HG02571 (cell line): ENCODE measurements at regions not wholly inside any gene's neighbourhood (a gene's known extent, or its start where the extent isn't known, plus 50 kb on each side); places are given as distances from the start of the nearest gene placed in this dataset.

Source experiments
- ATAC-seq: cut with Tn5 transposase; IDR thresholded peaks from one replicate; pipeline ENCODE4 v1.9.1; 2021; ENCODE audit warnings: mild to moderate bottlenecking, moderate library complexity; ENCODE audit not compliant: unreplicated experiment

DNA sequence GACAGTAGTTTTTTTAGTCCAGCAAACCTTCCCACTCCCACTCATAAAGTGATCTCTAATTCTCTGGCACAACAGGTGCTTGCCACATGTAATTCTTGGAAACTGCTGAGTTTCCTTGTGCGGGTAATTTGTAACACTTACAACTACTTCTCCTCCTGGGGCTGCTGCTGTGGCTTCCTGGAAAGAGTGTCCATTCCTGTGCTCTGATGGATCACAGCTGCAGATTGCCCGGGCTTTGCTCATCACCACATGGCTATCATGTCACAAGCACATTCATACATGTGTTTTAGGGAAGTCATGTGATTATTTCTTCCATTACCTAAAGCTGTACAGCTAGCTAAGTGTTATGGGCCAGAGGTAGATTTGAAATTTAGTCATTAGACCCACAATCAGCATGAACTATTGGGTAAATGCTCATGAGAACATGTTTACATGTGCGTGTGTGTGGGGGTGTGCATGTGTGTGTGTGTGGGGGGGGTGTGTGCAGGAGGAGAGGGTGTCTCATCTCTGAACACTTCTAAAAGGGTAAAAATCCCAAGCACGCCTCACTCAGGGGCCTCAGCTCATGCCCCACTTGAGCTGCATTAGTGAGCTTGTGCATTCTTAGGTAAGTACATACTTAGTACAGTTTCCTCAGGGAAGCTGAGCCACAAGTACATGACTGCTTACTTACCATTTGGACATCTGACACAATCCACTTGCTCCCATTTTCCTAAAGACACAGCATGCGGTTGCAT lies 118.1 kb upstream of the CCDC112 start:
- no peak for ATAC-seq

DNA sequence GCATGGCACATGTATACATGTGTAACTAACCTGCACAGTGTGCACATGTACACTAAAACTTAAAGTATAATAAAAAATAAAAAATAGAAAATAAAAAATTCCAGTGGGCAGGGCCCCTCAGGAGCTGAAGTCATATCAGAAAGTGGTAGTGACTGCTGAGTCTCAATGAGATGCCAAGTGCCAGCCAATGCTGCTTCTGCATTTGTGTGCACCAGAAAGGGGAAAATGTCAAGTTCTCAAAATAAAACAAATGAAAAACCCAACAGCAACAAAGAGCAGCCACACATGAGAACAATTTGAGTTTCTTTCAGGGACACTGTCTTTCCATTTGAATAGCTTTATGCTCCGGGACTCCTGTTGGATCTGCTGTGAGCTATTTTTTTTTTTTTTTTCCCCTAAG lies 117.2 kb upstream of the CCDC112 start:
- no peak for ATAC-seq

DNA sequence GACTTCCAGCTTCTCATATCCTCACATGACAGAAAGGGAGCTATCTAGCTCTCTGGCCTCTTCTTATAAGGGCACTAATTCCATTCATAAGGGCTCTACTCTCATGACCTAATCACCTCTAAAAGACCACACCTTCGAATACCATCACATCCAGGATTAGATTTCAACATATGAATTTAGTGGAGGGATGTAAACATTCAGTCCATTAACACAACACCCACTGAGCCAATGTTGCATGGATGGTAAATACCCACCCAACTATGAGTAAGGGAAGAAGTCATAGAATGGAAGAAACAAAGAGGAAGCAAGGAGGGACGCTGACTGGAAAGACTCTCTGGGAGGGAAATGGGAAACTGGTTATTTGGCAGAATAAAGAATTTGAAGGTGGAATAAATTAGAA lies 112.6 kb upstream of the CCDC112 start:
- no peak for ATAC-seq

DNA sequence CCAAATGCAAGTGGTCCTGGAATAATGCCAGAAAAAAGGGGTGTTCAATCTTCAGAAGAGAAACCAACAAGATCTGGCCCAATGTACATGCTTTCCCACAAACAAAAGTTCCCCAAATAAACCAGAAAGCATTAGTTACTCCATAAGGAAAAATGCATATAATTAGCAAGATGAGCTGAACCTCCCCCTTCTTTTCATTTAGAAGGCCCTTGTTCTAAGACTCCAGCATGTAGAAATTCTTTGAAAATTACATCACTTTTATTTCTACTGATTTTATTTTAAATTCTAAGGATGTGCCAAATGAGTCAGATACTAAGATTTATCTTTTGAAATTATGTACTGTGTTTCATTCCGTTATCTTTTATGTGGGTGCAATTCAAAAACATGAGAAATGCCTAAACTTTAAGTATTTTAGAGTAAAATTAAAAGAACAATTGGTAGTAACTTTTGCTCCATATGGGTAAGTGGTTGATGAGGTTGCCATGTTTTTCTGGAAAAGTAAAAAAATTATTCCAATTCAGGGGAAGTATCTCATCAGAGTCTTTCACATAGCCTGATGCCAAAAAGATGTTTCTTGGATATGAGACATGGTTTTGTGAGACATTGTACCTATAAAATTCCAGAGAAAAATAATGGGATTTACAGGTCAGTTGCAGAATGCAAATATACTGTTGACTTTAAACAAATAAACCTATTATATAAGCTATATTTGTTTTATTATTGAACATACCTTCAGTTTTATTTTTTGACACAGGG lies 106.5 kb upstream of the CCDC112 start:
- ATAC-seq = no peak

DNA sequence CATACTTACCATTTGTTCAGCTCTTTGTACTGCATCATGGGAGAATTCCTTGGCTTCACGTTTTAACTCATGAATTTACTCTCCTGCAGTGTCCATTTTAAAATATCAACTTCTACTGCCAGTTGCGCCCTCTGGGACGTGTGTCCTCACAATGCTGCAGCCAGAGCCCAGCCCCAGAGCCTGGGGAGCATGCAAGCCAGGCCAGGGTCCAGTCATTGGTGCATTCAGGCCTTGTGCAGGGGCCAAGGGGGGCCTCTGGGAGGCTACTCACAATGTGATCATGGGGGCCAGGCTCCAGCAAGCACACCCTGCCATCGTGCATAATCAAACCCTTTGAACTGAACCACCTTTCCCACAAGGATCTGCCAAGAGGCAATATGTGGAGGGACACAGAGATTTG lies 105.6 kb upstream of the CCDC112 start:
- no peak for ATAC-seq

DNA sequence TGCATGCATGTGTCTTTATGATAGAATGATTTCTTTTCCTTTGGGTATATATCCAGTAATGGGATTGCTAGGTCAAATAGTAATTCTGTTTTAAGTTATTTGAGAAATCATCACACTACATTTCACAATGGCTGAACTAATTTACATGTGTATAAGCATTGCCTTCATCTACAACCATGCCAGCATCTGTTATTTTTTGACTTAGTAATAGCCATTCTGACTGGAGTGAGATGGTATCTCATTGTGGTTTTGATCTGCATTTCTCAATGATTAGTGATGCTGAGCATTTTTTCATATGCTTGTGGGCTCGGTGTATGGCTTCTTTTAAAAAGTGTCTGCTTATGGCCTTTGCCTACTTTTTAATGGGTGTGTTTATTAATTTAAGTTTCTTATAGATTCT lies 102.3 kb upstream of the CCDC112 start:
- ATAC-seq = no peak

DNA sequence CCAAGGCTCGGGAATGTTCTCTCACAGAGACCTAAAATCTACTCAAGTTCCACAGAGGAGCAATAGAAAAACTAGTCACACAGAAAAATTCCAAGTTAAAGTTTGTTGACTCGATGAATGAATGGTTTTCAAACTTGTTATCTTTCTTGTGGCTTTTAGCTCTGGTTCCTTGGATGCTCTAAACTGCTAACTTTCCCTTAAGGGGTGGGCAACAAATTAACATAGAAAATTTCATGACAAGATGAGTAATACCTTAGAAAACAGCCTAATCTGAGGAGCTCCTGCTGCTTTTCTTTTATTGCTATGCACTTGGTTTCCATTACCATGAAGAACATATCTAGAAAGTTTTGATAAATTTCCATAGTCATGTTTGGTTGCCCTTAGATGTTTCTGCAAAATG lies 100.2 kb upstream of the CCDC112 start:
- no peak for ATAC-seq

DNA sequence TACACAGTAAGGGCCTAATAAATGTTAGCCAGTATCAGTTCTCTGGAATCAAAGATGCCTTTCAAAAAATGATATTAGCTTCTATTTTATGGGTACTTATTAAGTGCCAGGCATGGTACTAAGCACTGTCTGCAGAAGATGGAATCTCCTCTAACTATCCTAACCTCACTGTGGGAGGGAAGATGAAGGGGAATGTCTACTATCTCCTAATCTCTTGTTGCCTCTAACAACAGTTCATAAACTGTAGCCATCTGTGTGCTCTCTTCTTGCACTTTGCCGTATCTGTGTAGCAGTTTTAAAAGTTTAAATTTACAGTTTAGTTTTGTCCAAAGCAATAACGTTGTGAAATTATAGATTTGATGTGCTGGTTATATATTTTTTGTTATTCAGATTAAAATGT lies 99.6 kb upstream of the CCDC112 start:
- ATAC-seq = no peak

DNA sequence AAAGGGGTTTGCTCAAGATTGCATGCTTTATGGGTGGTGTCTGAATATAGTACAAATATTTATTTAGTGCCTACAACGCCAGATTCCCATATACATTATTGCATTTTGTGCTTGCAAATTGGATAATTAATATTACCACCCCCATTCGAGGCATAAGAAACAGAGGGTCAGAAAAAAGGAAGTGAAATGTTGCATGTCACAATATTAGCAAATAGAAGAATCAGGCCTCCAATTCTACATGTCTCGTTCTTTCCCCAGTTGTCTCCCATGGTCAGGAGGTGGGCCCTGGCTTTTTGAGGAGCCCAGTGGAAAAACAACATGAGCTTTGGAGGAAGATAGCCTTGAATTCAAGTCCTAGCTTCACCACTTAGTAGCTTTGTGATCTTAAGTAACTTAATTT lies 98.1 kb upstream of the CCDC112 start:
- ATAC-seq = no peak

DNA sequence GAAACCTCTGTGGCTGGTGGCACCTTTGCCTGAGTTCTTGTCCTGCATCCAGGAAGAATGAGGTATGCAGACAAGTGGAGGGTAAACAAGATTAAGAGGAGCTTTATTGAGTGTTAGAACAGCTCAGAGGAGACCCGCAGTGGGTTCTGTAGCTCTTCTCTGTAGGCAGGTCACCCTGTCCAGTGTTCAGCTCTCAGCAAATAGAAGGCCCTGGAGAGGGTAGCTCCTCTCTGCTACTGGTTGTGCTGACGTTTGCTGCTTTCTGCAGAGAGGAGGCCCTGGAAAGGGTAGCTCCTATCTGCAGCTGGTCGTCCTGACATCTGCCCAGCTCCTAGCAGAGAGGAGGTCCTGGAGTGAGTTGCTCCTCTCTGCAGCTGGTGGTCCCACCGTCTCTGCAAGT lies 96.8 kb upstream of the CCDC112 start:
- ATAC-seq = no peak

DNA sequence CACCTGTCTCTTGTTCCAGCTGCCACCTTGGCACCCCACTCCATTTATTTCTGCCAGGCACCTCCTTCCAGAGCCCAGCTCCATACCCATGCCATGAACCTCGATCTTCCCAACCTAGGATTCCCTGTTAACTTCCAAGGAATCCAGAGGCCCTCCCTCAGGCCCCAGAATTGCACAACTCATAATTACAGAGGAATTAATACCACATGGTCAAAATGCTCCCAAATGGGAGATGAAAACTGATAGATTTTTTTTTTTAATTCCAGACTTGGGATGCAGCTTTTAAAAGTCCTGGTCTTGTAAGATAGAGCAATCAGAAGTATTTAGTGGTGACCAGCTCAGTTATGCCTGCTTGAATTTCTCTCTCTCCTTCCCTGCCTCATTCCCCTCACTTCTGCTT lies 96.2 kb upstream of the CCDC112 start:
- ATAC-seq = no peak

DNA sequence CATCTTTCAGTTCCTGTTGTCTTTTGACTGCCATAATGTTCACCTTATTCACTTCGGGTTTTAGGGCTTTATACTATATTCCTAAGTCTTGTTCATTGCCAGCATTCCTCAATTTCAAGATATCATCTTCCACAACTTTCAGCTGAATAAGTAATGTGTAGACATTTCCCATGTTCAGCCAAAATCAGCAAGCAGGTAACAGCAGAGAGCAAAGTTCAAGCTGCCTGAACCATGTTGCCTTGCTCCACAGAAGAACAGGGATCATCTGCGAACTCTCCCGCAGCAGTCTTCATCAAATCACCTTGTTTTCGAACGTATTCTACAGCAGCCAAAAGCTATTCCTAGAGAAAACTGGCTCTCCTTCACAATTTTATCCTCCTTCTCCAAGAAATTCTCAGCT lies 95.3 kb upstream of the CCDC112 start:
- no peak for ATAC-seq

DNA sequence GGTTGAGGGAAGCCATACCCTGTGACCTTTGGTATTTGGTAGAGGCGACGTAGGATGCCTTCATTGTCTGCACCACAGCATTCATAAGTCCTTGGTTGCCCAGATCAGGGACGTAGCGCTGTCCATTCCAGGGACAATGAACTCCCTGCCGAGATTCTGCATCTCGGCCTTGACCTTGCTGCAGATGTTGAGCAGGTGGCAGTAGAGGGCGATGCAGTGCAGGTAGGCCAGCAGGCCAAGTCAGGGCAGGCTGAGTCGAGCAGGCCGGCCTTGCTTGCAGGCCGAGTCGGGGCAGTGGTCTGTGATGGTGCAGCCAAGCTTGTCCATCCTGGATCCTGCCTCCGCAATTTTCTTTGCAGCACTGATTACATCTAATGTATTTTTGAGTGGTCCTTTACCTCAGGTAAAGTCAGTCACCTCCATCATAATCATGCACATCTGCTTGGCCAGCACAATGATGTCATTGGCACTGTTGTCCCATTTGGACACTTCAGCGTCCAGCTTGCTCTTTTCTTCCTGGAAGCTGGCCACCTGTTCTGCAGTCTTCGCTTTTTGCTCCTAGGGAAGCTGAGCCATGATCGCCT lies 93.4 kb upstream of the CCDC112 start:
- ATAC-seq = no peak

DNA sequence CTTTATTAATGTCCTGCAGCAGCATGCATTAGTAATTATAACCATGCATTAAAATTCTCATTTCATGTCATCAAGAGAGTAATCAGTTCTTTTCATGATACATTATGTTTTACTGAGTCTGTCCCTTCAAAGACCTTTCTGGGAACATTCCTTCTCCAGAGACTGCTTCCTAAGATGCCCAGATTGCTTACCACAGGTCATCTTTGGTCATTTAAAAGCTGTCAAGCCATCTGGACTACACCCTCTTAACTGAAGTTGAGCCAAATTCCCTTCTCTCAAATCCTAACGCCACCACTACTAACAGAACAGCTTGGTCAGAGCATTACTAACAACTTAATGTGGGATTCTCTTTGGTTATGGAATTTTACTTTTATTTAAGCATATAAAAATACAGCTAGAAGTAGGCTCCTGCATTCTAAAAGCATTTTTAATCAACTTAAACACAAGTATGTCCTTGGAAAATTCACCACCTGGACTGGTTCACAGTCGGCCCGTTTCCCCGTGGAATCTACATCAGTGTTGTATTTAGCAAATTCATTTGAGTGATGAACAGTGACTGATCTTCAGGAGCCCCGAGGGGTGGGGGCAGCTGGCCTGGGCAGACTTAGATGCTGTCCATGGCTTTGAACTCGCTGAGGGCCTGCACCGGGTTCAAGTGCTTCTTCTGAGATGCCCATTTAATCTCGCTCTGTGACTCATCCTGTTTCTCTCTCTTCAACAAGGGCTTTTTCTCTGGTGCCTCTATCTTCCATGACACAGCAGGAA lies 92.8 kb upstream of the CCDC112 start:
- no peak for ATAC-seq

DNA sequence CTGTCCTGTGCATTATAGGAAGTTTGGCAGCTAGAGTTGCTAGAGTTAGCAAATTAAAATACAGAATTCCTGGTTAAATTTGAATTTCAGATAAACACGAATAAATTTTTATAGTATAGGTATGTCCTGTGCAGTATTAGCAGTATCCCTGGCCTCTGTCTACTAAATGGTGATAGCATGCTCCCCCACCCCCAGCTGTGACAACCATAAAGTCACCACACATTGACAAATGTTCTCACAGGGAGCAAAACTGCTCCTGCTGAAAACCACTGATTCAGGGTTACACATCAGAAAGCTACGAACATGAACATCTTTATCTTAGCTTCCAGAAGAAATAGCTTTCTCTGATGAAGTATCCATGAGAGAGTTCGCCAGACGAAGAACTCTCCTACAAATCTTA lies 91.8 kb upstream of the CCDC112 start:
- ATAC-seq = no peak

DNA sequence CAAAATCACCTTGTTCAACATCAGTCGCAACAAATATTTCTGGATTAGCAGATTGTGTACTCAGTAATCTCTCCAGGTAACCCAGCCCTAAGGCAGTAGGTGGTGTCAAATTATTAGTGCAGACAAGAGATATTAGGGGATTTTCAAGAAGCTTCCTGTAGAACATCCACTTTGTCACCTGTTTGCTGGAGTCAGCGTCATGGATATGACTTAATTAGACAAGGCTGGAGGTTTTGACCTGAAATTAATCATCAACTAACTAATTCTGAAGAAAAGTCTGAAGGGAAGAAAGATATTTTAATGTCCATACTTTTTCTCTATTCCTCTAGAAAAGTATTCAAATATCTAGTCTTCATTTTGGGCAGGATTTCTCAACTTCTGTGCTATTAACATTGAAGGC lies 91.4 kb upstream of the CCDC112 start:
- no peak for ATAC-seq

DNA sequence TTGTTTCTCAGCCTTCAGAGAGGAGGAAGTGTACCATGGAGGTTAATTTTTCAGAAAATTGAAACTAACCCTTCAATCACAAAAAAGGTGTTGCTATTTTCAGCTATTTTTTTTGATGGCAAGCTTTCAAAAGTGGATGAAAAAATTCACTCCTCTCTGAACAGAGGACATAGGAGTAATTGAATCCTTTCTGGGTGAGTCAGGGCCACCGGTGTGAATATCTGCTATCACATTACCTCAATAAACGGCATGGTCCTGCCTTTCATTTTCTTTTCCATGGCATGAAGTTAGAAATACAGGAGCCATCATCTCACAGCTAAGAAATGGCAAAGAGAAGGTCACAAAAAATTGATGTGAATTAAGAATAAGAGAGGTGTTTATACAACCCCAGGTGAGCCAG lies 90.2 kb upstream of the CCDC112 start:
- ATAC-seq = no peak

DNA sequence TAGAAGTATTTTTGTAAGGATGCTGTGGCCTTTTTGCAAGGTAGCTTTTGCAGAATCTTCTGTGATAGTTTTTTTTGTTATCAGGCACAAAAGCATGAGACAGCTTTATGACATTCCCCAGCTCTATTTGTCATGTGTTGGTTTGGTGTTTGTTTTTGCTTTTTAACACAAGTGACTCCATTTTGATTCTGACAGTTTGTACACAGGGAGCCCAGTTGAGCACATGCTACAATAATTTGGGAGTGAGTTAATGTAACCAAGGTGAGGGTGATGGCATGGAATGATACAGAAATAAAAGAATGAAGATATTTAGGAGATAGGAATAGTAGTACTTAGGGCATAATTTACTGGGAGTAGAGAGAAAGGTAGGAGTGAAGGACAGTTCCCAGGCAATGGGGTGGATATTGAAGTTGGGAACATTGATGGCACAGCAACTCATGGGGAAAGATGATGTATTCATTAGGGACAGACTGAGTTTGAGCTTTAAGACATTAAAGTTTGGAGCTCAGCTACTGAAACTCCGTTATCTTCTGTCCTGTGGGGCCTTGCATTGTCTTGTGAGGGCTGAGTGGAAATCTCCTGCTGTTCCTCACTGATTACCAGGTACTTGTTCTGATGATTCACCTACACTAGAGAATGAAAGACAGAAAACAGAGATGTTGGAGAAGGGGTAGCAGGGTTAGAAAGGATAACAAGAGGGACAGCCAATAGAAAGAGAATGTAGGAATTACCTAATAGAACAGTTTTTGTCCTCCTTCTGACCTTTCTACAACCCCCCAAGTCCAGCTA lies 88.3 kb upstream of the CCDC112 start:
- no peak for ATAC-seq

DNA sequence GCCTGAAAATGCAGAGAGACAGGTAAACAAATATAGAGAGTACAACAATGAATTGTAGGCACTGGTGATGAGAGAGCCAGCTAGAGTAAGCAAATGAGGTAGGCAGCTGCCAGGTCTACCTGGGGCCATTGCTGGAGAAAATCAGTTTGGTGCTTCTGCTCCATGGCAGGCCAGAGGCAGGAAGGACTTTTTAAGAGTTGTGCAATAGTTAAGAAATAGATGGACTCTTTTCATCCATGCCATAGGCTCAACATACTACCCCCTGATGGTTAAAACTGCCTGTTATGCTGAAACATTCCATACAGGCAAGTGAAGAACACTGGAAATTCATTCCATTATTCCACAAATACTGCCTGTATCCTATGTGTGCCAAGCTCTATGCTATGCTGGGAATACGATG lies 86.5 kb upstream of the CCDC112 start:
- ATAC-seq = no peak

DNA sequence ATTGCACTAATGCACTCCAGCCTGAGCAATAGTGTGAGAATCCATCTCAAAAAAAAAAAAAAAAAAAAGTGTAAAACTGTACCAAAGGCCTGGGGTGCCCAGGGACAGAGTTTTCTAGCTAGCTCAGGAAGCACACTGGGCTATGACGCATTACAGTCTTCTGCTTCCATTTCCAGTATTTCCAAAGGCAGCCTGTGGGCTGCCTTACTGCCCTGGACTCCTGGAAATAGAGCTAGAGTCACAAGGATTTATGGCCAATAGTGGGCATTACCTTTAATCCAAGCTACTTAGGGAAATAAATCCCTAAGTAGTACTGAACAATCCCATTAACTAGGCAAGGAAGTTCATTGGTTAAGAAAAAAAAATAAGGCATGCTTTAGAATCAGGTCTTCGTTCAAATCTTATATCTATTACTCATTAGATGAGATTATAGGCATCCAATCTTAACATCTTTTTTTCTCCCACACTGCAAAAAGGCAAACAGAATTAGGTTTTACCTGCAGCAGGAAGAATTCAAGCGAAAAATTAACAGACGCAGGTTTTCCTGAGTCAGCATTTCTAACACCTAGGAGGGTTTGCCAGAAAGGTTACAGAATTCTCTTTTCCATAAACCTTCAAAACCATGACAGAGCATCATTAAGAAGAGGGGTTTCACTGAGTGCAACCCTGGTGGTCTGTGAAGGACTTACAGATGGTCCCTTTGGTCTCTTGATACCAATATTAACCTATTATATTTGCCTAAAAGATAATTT lies 85.6 kb upstream of the CCDC112 start:
- no peak for ATAC-seq
